GM18870 (cell line): ENCODE measurements at regions not wholly inside any gene's neighbourhood (a gene's known extent, or its start where the extent isn't known, plus 50 kb on each side); places are given as distances from the start of the nearest gene placed in this dataset.
A peak's percentile ranks its signal among the peaks of the same experiment; 100 is the strongest.
"Not testable (repeated sequence)": the region's sequence is repeated elsewhere in the genome, so short reads cannot be mapped to it uniquely, and the experiment has no call there.

Source experiments
- ATAC-seq: cut with Tn5 transposase; IDR thresholded peaks from one replicate; pipeline ENCODE4 v1.9.1; 2021; ENCODE audit warnings: moderate library complexity; ENCODE audit not compliant: unreplicated experiment

GRCh38 chr4:67333664-67334063 is 211.6 kb downstream of the CENPC start:
- no peak for ATAC-seq

- peak; percentile 64 for ATAC-seq
These were observed 212.7 kb downstream of the CENPC start for GRCh38 chr4:67332627-67333026.

GRCh38 chr4:67328393-67328792 is 216.9 kb downstream of the CENPC start:
- ATAC-seq: no peak

GRCh38 chr4:67328018-67328278 is 217.4 kb downstream of the CENPC start:
- no peak for ATAC-seq

- ATAC-seq: peak; percentile 99
These were observed 217.9 kb downstream of the CENPC start for GRCh38 chr4:67327245-67328017.

- ATAC-seq: no peak
These were observed 219.5 kb downstream of the CENPC start for GRCh38 chr4:67325791-67326190.

GRCh38 chr4:67320645-67321044 is 224.7 kb downstream of the CENPC start:
- ATAC-seq: no peak

- not testable (repeated sequence) for ATAC-seq
These were observed 225.7 kb downstream of the CENPC start for GRCh38 chr4:67319607-67320006.

GRCh38 chr4:67300497-67301185 is 244.7 kb downstream of the CENPC start:
- ATAC-seq: not testable (repeated sequence)

- ATAC-seq: no peak
These were observed 252.7 kb downstream of the CENPC start for GRCh38 chr4:67292636-67293035.

- no peak for ATAC-seq
These were observed 253.3 kb downstream of the CENPC start for GRCh38 chr4:67292045-67292444.

- ATAC-seq: no peak
These were observed 253.7 kb downstream of the CENPC start for GRCh38 chr4:67291644-67292043.

GRCh38 chr4:67288964-67289363 is 256.3 kb downstream of the CENPC start:
- no peak for ATAC-seq

- no peak for ATAC-seq
These were observed 258.6 kb downstream of the CENPC start for GRCh38 chr4:67286724-67287123.

GRCh38 chr4:67282749-67283148 is 262.6 kb downstream of the CENPC start:
- ATAC-seq: no peak

GRCh38 chr4:67275179-67275750 is 270.0 kb downstream of the CENPC start:
- ATAC-seq: no peak

- ATAC-seq: not testable (repeated sequence)
These were observed 270.6 kb downstream of the CENPC start for GRCh38 chr4:67274671-67275070.

- ATAC-seq: no peak
These were observed 271.6 kb downstream of the CENPC start for GRCh38 chr4:67273666-67274065.

GRCh38 chr4:67261971-67262370 is 283.3 kb downstream of the CENPC start:
- ATAC-seq: no peak

GRCh38 chr4:67256388-67257043 is 288.8 kb downstream of the CENPC start:
- ATAC-seq: no peak

GRCh38 chr4:67250131-67250896 is 295.0 kb downstream of the CENPC start:
- no peak for ATAC-seq
